Coronary artery (tissue), 2 donors: ENCODE measurements at regions not wholly inside any gene's neighbourhood (a gene's known extent, or its start where the extent isn't known, plus 50 kb on each side); places are given as distances from the start of the nearest gene placed in this dataset.

Experiments used
- DNase-seq: peaks from one replicate; pipeline ENCODE4 v3.0.0-alpha.2; 2017; ENCODE audit warnings: low spot score
- H3K27ac ChIP-seq, 2 donors: fragments of 200-600 bp; sonication (generic); one replicate each; pipeline ENCODE4 v1.5.1; 2016 to 2019
- H3K4me3 ChIP-seq: fragments of 200-600 bp; sonication (generic); 2 replicates; pipeline ENCODE4 v1.5.1; 2016; ENCODE audit warnings: mild to moderate bottlenecking, moderate library complexity
- CTCF ChIP-seq: fragments of 200-600 bp; sonication (generic); IDR thresholded peaks from one replicate; pipeline ENCODE4 v1.5.1; 2019; ENCODE audit warnings: antibody characterized with exemption

GRCh38 chr18:27865431-27865830 is 311.5 kb downstream of the CDH2 start:
- Histone ChIP-seq H3K27ac (no peak overlapping the region), H3K4me3 (no peak overlapping the region)
- no peak for DNase-seq
- TF ChIP-seq CTCF: no peak

- DNase-seq: no peak
- H3K4me3 ChIP-seq: no peak overlapping the region
- H3K27ac ChIP-seq: no peak overlapping the region
- TF ChIP-seq CTCF: no peak
Observed at GRCh38 chr18:27863780-27864430, 313.0 kb downstream of the CDH2 start.

GRCh38 chr18:27862041-27862682 is 314.8 kb downstream of the CDH2 start:
- no peak for TF ChIP-seq CTCF
- no peak overlapping the region for H3K4me3 ChIP-seq
- H3K27ac ChIP-seq: no peak overlapping the region
- DNase-seq: no peak

- no peak for TF ChIP-seq CTCF
- DNase-seq: no peak
- Histone ChIP-seq H3K27ac (no peak overlapping the region), H3K4me3 (no peak overlapping the region)
Observed at GRCh38 chr18:27861539-27861938, 315.4 kb downstream of the CDH2 start.

- DNase-seq: no peak
- Histone ChIP-seq H3K27ac (no peak overlapping the region), H3K4me3 (no peak overlapping the region)
- TF ChIP-seq CTCF: no peak
Observed at GRCh38 chr18:27860701-27861107, 316.2 kb downstream of the CDH2 start.

GRCh38 chr18:27860011-27860410 is 316.9 kb downstream of the CDH2 start:
- Histone ChIP-seq H3K4me3 (no peak overlapping the region), H3K27ac (no peak overlapping the region)
- TF ChIP-seq CTCF: no peak
- no peak for DNase-seq

- DNase-seq: no peak
- H3K27ac ChIP-seq: no peak overlapping the region
- TF ChIP-seq CTCF: no peak
Observed at GRCh38 chr18:27856820-27857219, 320.1 kb downstream of the CDH2 start.

More at GRCh38 chr18:27856820-27857219, 320.1 kb downstream of the CDH2 start:
- no peak overlapping the region for H3K4me3 ChIP-seq
